IPS-18a (cell line): ENCODE measurements at regions not wholly inside any gene's neighbourhood (a gene's known extent, or its start where the extent isn't known, plus 50 kb on each side); places are given as distances from the start of the nearest gene placed in this dataset.

ENCODE experiments used
- H3K27ac ChIP-seq: one replicate; pipeline ENCODE4 v1.5.1; 2013; ENCODE audit warnings: low read length
- H3K27me3 ChIP-seq: one replicate; pipeline ENCODE4 v1.6.1; 2013; ENCODE audit warnings: mild to moderate bottlenecking, low read length; ENCODE audit not compliant: control insufficient read depth, insufficient read depth
- H3K36me3 ChIP-seq: one replicate; pipeline ENCODE4 v1.6.1; 2013; ENCODE audit warnings: low read depth, low read length; ENCODE audit not compliant: control insufficient read depth
- H3K4me1 ChIP-seq: one replicate; pipeline ENCODE4 v1.6.1; 2013; ENCODE audit warnings: low read depth, low read length; ENCODE audit not compliant: control insufficient read depth
- H3K4me3 ChIP-seq: one replicate; pipeline ENCODE4 v1.5.1; 2013; ENCODE audit warnings: low read length
- H3K9ac ChIP-seq: one replicate; pipeline ENCODE4 v1.6.1; 2013; ENCODE audit warnings: mild to moderate bottlenecking, low read length, moderate library complexity
- H3K9me3 ChIP-seq: one replicate; pipeline ENCODE4 v1.6.1; 2013; ENCODE audit warnings: low read depth, low read length; ENCODE audit not compliant: control insufficient read depth

DNA sequence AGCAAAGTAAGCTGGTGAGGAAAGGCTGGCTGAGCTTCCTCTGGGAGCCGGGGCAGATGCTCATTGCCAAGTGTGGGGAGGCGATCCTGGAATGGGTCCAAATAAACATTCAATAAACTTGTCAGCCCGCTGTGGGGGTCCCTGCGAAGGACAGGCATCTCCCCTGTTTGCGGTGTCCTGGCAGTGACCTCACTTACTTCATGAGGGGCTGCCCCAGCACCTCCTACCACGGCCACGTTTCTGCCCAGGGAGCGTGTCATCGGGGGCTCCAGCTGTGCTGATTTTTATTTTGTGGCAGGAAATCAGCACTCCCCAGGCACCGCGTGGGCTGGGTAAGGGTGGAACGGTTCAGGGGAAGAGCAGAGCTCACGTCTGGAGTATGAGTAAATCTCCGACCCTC is 493.9 kb upstream of the B3GAT1 start:
- no peak overlapping the region for H3K27ac ChIP-seq
- no peaks in the 10 kb centered on the region for H3K27me3 ChIP-seq
- no peak overlapping the region for H3K4me3 ChIP-seq
- no peaks in the 10 kb centered on the region for H3K9me3 ChIP-seq
- H3K4me1 ChIP-seq = peaks cover 6% of the 10 kb centered on the region
- H3K36me3 ChIP-seq = no peaks in the 10 kb centered on the region
- no peak overlapping the region for H3K9ac ChIP-seq

GRCh38 chr11:134905517-134905916 is 493.5 kb upstream of the B3GAT1 start:
- H3K27ac ChIP-seq = no peak overlapping the region
- H3K9ac ChIP-seq = no peak overlapping the region
- H3K9me3 ChIP-seq = no peaks in the 10 kb centered on the region
- H3K4me3 ChIP-seq = no peak overlapping the region
- H3K27me3 ChIP-seq = no peaks in the 10 kb centered on the region
- peaks cover 6% of the 10 kb centered on the region for H3K4me1 ChIP-seq
- no peaks in the 10 kb centered on the region for H3K36me3 ChIP-seq

DNA sequence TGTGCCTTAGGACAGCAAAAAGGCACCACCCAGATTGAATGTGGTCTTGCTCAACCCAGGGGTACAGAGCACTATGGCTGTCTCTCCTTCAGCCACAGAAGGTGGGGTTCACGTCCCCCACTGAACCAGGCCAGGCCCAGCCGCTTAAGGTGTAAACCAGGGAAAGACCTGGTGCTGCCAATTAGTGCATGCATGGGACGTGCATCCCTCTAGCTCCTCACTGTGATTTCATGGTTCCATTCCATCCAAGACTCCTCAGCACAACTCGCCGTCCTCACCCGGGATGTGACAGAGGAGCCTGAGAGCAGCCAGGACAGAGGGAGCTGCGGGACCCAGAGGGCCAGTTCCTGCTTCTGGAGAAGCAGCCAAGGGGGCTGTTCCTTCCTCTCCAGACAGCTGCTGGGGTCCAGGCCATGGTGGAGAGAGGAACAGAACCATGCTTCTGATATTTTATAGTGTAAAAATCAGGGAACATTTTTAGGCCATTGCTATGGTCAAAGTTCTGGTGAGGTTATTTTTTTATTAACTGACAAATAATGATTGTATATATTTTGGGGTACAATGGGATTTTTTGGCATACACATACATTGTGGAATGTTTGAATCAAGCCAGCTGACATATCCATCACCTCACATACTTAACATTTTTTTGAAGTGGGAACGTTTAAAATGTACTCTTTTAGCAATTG is 492.2 kb upstream of the B3GAT1 start:
- Histone ChIP-seq H3K27me3 (no peaks in the 10 kb centered on the region), H3K27ac (no peak overlapping the region), H3K9ac (no peak overlapping the region), H3K4me3 (no peak overlapping the region), H3K36me3 (no peaks in the 10 kb centered on the region), H3K4me1 (peaks cover 6% of the 10 kb centered on the region), H3K9me3 (no peaks in the 10 kb centered on the region)

GRCh38 chr11:134901955-134902918 is 490.2 kb upstream of the B3GAT1 start:
- Histone ChIP-seq H3K36me3 (no peaks in the 10 kb centered on the region), H3K9me3 (no peaks in the 10 kb centered on the region), H3K9ac (no peak overlapping the region), H3K4me1 (peaks cover 6% of the 10 kb centered on the region), H3K27me3 (no peaks in the 10 kb centered on the region), H3K27ac (no peak overlapping the region), H3K4me3 (no peak overlapping the region)

DNA sequence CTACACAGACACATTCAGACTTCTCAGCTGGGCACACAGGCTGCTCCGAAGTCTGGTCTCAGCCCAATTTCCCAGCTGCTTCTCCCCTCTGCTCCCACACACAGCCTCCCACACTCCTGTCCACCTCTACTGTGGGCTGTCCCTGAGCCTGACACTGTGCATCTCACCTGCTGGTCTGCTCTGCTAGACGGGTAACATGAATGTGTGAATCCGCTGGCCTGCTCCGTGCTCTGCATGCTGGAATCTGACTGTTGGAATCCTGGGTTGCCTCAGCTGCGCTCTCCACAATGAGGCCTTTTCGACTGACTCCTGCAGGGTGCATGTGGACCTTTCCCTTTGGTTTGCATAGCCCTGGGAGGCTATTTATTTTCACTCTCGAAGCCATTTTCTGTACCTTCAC is 489.5 kb upstream of the B3GAT1 start:
- H3K4me3 ChIP-seq = no peak overlapping the region
- H3K27ac ChIP-seq = no peak overlapping the region
- no peaks in the 10 kb centered on the region for H3K36me3 ChIP-seq
- H3K9ac ChIP-seq = no peak overlapping the region
- no peaks in the 10 kb centered on the region for H3K9me3 ChIP-seq
- peaks cover 6% of the 10 kb centered on the region for H3K4me1 ChIP-seq
- no peaks in the 10 kb centered on the region for H3K27me3 ChIP-seq

- Histone ChIP-seq H3K27me3 (no peaks in the 10 kb centered on the region), H3K36me3 (no peaks in the 10 kb centered on the region), H3K27ac (no peak overlapping the region), H3K4me1 (no peaks in the 10 kb centered on the region), H3K9me3 (no peaks in the 10 kb centered on the region), H3K4me3 (no peak overlapping the region), H3K9ac (no peak overlapping the region)
These were observed 482.0 kb upstream of the B3GAT1 start for GRCh38 chr11:134893810-134894685.

DNA sequence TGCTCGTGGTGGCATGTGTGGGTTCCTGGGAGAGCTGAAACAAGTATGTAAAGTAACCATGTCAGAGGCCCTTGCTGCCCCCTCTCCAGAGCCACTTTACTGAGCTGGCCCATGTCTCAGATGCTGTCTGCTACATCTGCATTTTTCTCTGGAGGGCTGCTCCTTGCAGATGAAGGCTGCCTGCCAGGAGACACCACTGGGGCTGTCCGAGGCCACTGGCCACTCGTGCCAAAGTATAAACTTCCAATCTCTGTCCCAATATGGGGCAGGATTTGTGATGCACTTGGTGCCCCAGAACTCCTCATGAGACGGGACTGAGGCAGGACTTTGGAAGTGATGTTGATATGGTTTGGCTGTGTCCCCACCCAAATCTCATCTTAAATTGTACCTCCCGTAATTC is 478.4 kb upstream of the B3GAT1 start:
- Histone ChIP-seq H3K27me3 (no peaks in the 10 kb centered on the region), H3K27ac (no peak overlapping the region), H3K36me3 (no peaks in the 10 kb centered on the region), H3K4me3 (no peak overlapping the region), H3K9me3 (no peaks in the 10 kb centered on the region), H3K4me1 (no peaks in the 10 kb centered on the region), H3K9ac (no peak overlapping the region)

GRCh38 chr11:134889832-134890231 is 477.8 kb upstream of the B3GAT1 start:
- Histone ChIP-seq H3K27ac (no peak overlapping the region), H3K9ac (no peak overlapping the region), H3K27me3 (no peaks in the 10 kb centered on the region)

DNA sequence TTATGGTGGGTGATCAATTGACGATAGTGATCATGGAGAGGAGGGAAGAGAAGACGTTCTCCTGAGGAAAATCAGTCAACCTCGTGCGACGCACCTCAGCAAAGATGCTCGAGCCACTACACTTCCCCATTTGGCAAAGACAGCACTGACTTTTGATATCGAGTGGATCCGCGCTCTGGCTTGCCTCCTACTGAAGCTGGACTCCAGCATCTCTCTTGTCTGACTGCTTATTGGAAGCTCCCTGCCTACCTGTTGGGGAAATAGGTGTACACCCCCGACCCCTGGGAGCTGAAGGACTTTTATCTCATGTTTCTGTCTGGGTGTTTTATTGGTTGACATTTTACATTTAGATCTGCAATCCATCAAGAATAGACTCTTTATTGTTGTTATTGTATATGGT is 476.8 kb upstream of the B3GAT1 start:
- Histone ChIP-seq H3K4me3 (no peak overlapping the region), H3K36me3 (no peaks in the 10 kb centered on the region), H3K4me1 (no peaks in the 10 kb centered on the region), H3K27ac (no peak overlapping the region), H3K27me3 (no peaks in the 10 kb centered on the region), H3K9me3 (no peaks in the 10 kb centered on the region), H3K9ac (no peak overlapping the region)

More at GRCh38 chr11:134889832-134890231, 477.8 kb upstream of the B3GAT1 start:
- Histone ChIP-seq H3K9me3 (no peaks in the 10 kb centered on the region), H3K4me1 (no peaks in the 10 kb centered on the region), H3K4me3 (no peak overlapping the region), H3K36me3 (no peaks in the 10 kb centered on the region)

DNA sequence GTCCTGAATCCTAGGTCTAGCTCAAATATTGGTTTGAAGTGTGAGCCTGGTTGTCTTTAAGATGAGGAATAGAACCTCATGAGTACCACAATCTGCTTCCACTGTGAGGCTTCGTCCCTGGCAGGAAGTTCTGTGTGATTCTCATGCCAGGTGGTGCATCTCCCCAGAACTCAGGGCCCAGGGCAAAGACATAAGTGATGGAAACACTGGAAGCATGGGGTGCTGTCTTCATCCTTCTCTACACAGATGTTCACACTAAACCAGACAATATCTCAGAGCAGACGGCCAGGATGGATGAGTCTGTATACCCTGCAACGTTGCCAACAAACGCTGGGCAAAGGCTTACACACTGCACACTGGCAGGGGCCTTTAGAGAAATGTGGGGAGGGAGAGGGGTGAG is 475.9 kb upstream of the B3GAT1 start:
- H3K4me3 ChIP-seq = no peak overlapping the region
- no peaks in the 10 kb centered on the region for H3K36me3 ChIP-seq
- peaks cover 5% of the 10 kb centered on the region for H3K27me3 ChIP-seq
- no peaks in the 10 kb centered on the region for H3K9me3 ChIP-seq
- H3K27ac ChIP-seq = no peak overlapping the region
- H3K9ac ChIP-seq = no peak overlapping the region
- H3K4me1 ChIP-seq = no peaks in the 10 kb centered on the region

GRCh38 chr11:134883484-134883883 is 471.4 kb upstream of the B3GAT1 start:
- no peak overlapping the region for H3K9ac ChIP-seq
- no peak overlapping the region for H3K27ac ChIP-seq
- H3K4me3 ChIP-seq = no peak overlapping the region
- peaks cover 5% of the 10 kb centered on the region for H3K27me3 ChIP-seq
- no peaks in the 10 kb centered on the region for H3K4me1 ChIP-seq
- H3K9me3 ChIP-seq = no peaks in the 10 kb centered on the region
- H3K36me3 ChIP-seq = no peaks in the 10 kb centered on the region
